ENCODE measurements at regions not wholly inside any gene's neighbourhood (a gene's known extent, or its start where the extent isn't known, plus 50 kb on each side); places are given as distances from the start of the nearest gene placed in this dataset.
"Not testable (repeated sequence)": the region's sequence is repeated elsewhere in the genome, so short reads cannot be mapped to it uniquely, and the experiment has no call there.

GRCh38 chrX:102784550-102784949 lies 64.0 kb downstream of the GPRASP3 start:
- no peaks in the 10 kb centered on the region for H3K27me3 ChIP-seq (ENCODE audit: insufficient read depth, low read length, poor library complexity, severe bottlenecking)
- H3K4me1 ChIP-seq (ENCODE audit: insufficient read depth, low read length), result no peaks in the 10 kb centered on the region
- Mint-ChIP-seq H3K4me1 (peaks cover 0 to 3% (median 3%) of the 10 kb centered on the region in 3 donors), H3K4me3 (no peak overlapping the region), H3K27me3 (peaks cover 0 to 4% of the 10 kb centered on the region in 2 donors), H3K9me3 (peaks cover 0 to 5% (median 2%) of the 10 kb centered on the region in 5 donors), H3K27ac (no peak overlapping the region), H3K36me3 (peaks cover 0 to 22% (median 6%) of the 10 kb centered on the region in 3 donors)
- H3K36me3 ChIP-seq (ENCODE audit: insufficient read depth, low read length), result no peaks in the 10 kb centered on the region
- H3K4me3 ChIP-seq (ENCODE audit: low read length), result no peak overlapping the region
- H3K9me3 ChIP-seq (ENCODE audit: low read length), result no peaks in the 10 kb centered on the region
- no peak overlapping the region for H3K27ac ChIP-seq (ENCODE audit: low read depth, low read length)
- CTCF ChIA-PET, result no interaction called here
- POLR2A ChIA-PET, result no interaction called here
- DNase-seq, result no peak

GRCh38 chrX:102787283-102787682 lies 66.7 kb downstream of the GPRASP3 start:
- ChIA-PET CTCF (no interaction called here), POLR2A (no interaction called here)
- Mint-ChIP-seq H3K9me3 (peaks cover 0 to 9% (median 7%) of the 10 kb centered on the region in 5 donors), H3K4me1 (peaks cover 0 to 3% (median 3%) of the 10 kb centered on the region in 3 donors), H3K27ac (no peak overlapping the region), H3K4me3 (no peak overlapping the region), H3K27me3 (no peaks in the 10 kb centered on the region), H3K36me3 (peaks cover 0 to 29% (median 15%) of the 10 kb centered on the region in 3 donors)
- Histone ChIP-seq H3K9me3 (ENCODE audit: low read length) (no peaks in the 10 kb centered on the region), H3K4me1 (ENCODE audit: insufficient read depth, low read length) (no peaks in the 10 kb centered on the region), H3K36me3 (ENCODE audit: insufficient read depth, low read length) (no peaks in the 10 kb centered on the region), H3K27ac (ENCODE audit: low read depth, low read length) (no peak overlapping the region), H3K27me3 (ENCODE audit: insufficient read depth, low read length, poor library complexity, severe bottlenecking) (no peaks in the 10 kb centered on the region), H3K4me3 (ENCODE audit: low read length) (no peak overlapping the region)
- no peak for DNase-seq

- Mint-ChIP-seq H3K4me3 (no peak overlapping the region), H3K27ac (no peak overlapping the region), H3K9me3 (peaks cover 0 to 2% (median 0%) of the 10 kb centered on the region in 5 donors), H3K4me1 (no peaks in the 10 kb centered on the region), H3K27me3 (no peaks in the 10 kb centered on the region), H3K36me3 (peaks cover 0 to 3% (median 0%) of the 10 kb centered on the region in 3 donors)
- CTCF ChIA-PET, result no interaction called here
- Histone ChIP-seq H3K4me3 (ENCODE audit: low read length) (no peak overlapping the region), H3K9me3 (ENCODE audit: low read length) (no peaks in the 10 kb centered on the region), H3K4me1 (ENCODE audit: insufficient read depth, low read length) (no peaks in the 10 kb centered on the region), H3K36me3 (ENCODE audit: insufficient read depth, low read length) (no peaks in the 10 kb centered on the region), H3K27me3 (ENCODE audit: insufficient read depth, low read length, poor library complexity, severe bottlenecking) (no peaks in the 10 kb centered on the region), H3K27ac (ENCODE audit: low read depth, low read length) (no peak overlapping the region)
- no peak for DNase-seq
- POLR2A ChIA-PET, result no interaction called here
Measured at GRCh38 chrX:102808336-102808735, 87.8 kb downstream of the GPRASP3 start.

- POLR2A ChIA-PET; H3K36me3 ChIP-seq (ENCODE audit: insufficient read depth, low read length); H3K4me3 ChIP-seq (ENCODE audit: low read length); DNase-seq; H3K27me3 ChIP-seq (ENCODE audit: insufficient read depth, low read length, poor library complexity, severe bottlenecking); H3K27me3 Mint-ChIP-seq; H3K9me3 Mint-ChIP-seq; H3K27ac ChIP-seq (ENCODE audit: low read depth, low read length); H3K9me3 ChIP-seq (ENCODE audit: low read length); H3K4me3 Mint-ChIP-seq; H3K27ac Mint-ChIP-seq; H3K4me1 ChIP-seq (ENCODE audit: insufficient read depth, low read length); H3K4me1 Mint-ChIP-seq; CTCF ChIA-PET: not testable (repeated sequence)
- H3K36me3 Mint-ChIP-seq, result peaks cover 22 to 32% (median 29%) of the 10 kb centered on the region in 3 donors
Measured at GRCh38 chrX:102818269-102818668, 97.7 kb downstream of the GPRASP3 start.

- CTCF ChIA-PET, result interaction anchor here (1.0 kb wide), 1 partner anchor 68 kb away, joined by 3 read pairs; no protein-coding TSS in a partner anchor
Measured at GRCh38 chrX:102832661-102833060, 104.4 kb upstream of the RAB40AL start.

GRCh38 chrX:102833136-102833535 lies 103.9 kb upstream of the RAB40AL start:
- Mint-ChIP-seq H3K27me3 (peaks cover 0 to 2% of the 10 kb centered on the region in 2 donors), H3K4me3 (no peak overlapping the region), H3K36me3 (peaks cover 0 to 26% (median 4%) of the 10 kb centered on the region in 3 donors), H3K27ac (no peak overlapping the region), H3K9me3 (no peaks in the 10 kb centered on the region), H3K4me1 (no peaks in the 10 kb centered on the region)
- Histone ChIP-seq H3K36me3 (ENCODE audit: insufficient read depth, low read length) (no peaks in the 10 kb centered on the region), H3K27me3 (ENCODE audit: insufficient read depth, low read length, poor library complexity, severe bottlenecking) (no peaks in the 10 kb centered on the region), H3K27ac (ENCODE audit: low read depth, low read length) (no peak overlapping the region), H3K9me3 (ENCODE audit: low read length) (no peaks in the 10 kb centered on the region), H3K4me3 (ENCODE audit: low read length) (no peak overlapping the region), H3K4me1 (ENCODE audit: insufficient read depth, low read length) (no peaks in the 10 kb centered on the region)
- ChIA-PET CTCF (interaction anchor here (1.0 kb wide), 1 partner anchor 68 kb away, joined by 3 read pairs; no protein-coding TSS in a partner anchor), POLR2A (no interaction called here)
- no peak for DNase-seq

More at GRCh38 chrX:102832661-102833060, 104.4 kb upstream of the RAB40AL start:
- H3K4me1 ChIP-seq (ENCODE audit: insufficient read depth, low read length), result no peaks in the 10 kb centered on the region
- Mint-ChIP-seq H3K4me3 (no peak overlapping the region), H3K9me3 (no peaks in the 10 kb centered on the region), H3K4me1 (no peaks in the 10 kb centered on the region), H3K27me3 (peaks cover 0 to 2% of the 10 kb centered on the region in 2 donors), H3K27ac (peak overlapping the region in 1 of 8 donors; percentile 56), H3K36me3 (peaks cover 0 to 25% (median 7%) of the 10 kb centered on the region in 3 donors)
- no peaks in the 10 kb centered on the region for H3K27me3 ChIP-seq (ENCODE audit: insufficient read depth, low read length, poor library complexity, severe bottlenecking)
- no peak for DNase-seq
- H3K9me3 ChIP-seq (ENCODE audit: low read length), result no peaks in the 10 kb centered on the region
- POLR2A ChIA-PET, result no interaction called here
- no peak overlapping the region for H3K4me3 ChIP-seq (ENCODE audit: low read length)
- H3K36me3 ChIP-seq (ENCODE audit: insufficient read depth, low read length), result no peaks in the 10 kb centered on the region
- H3K27ac ChIP-seq (ENCODE audit: low read depth, low read length), result no peak overlapping the region

DNA sequence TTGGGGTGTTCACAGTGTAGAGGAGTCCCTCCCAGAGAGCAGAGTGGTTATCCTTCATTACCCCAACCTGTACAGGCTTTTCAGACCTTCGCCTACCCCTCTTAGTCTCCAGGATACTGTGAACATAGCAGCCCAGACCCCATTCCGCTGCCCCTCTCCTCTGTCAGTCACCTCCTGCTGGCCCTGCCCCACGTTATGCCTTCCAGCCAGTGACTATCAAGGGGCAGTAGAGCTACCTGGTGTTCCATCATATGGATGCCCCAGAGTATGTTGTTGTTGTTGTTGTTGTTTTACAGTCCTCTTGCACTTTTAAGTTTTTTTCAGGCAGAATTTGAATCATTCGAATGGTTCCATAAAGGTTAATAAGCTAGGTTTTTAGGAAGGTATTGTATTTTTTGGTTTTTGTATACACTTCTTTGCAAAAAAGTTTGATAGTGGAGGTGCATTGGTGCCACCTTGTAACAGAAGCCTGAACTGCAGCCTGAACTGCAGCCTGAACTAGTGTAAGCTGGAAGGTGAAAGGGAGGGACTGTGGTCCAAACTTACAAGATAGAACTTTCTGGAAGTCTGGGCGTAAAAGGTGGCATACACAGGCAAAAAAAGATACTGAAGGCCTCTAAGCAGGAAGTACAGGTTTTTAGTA lies 101.4 kb upstream of the RAB40AL start:
- DNase-seq, result no peak
- CTCF ChIA-PET, result no interaction called here

DNA sequence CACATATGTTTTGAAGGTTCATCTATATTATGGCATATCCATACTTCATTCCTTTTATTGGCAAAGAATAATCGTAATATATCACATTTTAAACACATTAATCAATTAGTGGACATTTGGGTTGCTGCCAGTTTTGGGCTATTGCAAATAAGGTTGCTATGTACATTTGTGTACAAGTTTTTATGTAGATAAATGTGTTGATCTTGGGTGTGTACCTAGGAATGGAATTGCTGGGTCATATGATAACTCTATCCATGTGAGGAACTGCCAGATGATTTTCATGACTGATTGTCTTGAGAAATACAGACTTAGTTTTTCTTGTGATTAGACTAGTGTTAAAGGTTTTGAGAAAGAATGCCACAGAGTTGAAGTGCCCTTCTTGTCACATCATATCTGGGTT lies 99.2 kb upstream of the RAB40AL start:
- Histone ChIP-seq H3K27me3 (ENCODE audit: insufficient read depth, low read length, poor library complexity, severe bottlenecking) (no peaks in the 10 kb centered on the region), H3K36me3 (ENCODE audit: insufficient read depth, low read length) (no peaks in the 10 kb centered on the region), H3K9me3 (ENCODE audit: low read length) (no peaks in the 10 kb centered on the region), H3K4me3 (ENCODE audit: low read length) (no peak overlapping the region), H3K27ac (ENCODE audit: low read depth, low read length) (no peak overlapping the region), H3K4me1 (ENCODE audit: insufficient read depth, low read length) (no peaks in the 10 kb centered on the region)
- Mint-ChIP-seq H3K27me3 (peaks cover 0 to 4% of the 10 kb centered on the region in 2 donors), H3K36me3 (peaks cover 0 to 23% (median 0%) of the 10 kb centered on the region in 3 donors), H3K4me3 (no peak overlapping the region), H3K9me3 (no peaks in the 10 kb centered on the region), H3K27ac (no peak overlapping the region), H3K4me1 (no peaks in the 10 kb centered on the region)
- ChIA-PET POLR2A (no interaction called here), CTCF (no interaction called here)
- no peak for DNase-seq

More for the DNA sequence above, 101.4 kb upstream of the RAB40AL start:
- no peak overlapping the region for H3K4me3 ChIP-seq (ENCODE audit: low read length)
- no peak overlapping the region for H3K27ac Mint-ChIP-seq
- H3K27ac ChIP-seq (ENCODE audit: low read depth, low read length), result no peak overlapping the region
- POLR2A ChIA-PET, result no interaction called here
- H3K4me1 Mint-ChIP-seq, result no peaks in the 10 kb centered on the region
- no peaks in the 10 kb centered on the region for H3K9me3 ChIP-seq (ENCODE audit: low read length)
- no peak overlapping the region for H3K4me3 Mint-ChIP-seq
- H3K4me1 ChIP-seq (ENCODE audit: insufficient read depth, low read length), result no peaks in the 10 kb centered on the region
- H3K36me3 ChIP-seq (ENCODE audit: insufficient read depth, low read length), result no peaks in the 10 kb centered on the region
- peaks cover 0 to 4% of the 10 kb centered on the region in 2 donors for H3K27me3 Mint-ChIP-seq
- H3K36me3 Mint-ChIP-seq, result peaks cover 0 to 23% (median 0%) of the 10 kb centered on the region in 3 donors
- H3K27me3 ChIP-seq (ENCODE audit: insufficient read depth, low read length, poor library complexity, severe bottlenecking), result no peaks in the 10 kb centered on the region
- no peaks in the 10 kb centered on the region for H3K9me3 Mint-ChIP-seq

Data from CD8-positive, alpha-beta memory T cell (primary cell).